HG03135 (cell line): ENCODE measurements at regions not wholly inside any gene's neighbourhood (a gene's known extent, or its start where the extent isn't known, plus 50 kb on each side); places are given as distances from the start of the nearest gene placed in this dataset.
"Not testable (repeated sequence)": the region's sequence is repeated elsewhere in the genome, so short reads cannot be mapped to it uniquely, and the experiment has no call there.

ENCODE experiments used
- ATAC-seq: cut with Tn5 transposase; IDR thresholded peaks from one replicate; pipeline ENCODE4 v1.9.1; 2021; ENCODE audit warnings: mild to moderate bottlenecking, moderate library complexity; ENCODE audit not compliant: unreplicated experiment

DNA sequence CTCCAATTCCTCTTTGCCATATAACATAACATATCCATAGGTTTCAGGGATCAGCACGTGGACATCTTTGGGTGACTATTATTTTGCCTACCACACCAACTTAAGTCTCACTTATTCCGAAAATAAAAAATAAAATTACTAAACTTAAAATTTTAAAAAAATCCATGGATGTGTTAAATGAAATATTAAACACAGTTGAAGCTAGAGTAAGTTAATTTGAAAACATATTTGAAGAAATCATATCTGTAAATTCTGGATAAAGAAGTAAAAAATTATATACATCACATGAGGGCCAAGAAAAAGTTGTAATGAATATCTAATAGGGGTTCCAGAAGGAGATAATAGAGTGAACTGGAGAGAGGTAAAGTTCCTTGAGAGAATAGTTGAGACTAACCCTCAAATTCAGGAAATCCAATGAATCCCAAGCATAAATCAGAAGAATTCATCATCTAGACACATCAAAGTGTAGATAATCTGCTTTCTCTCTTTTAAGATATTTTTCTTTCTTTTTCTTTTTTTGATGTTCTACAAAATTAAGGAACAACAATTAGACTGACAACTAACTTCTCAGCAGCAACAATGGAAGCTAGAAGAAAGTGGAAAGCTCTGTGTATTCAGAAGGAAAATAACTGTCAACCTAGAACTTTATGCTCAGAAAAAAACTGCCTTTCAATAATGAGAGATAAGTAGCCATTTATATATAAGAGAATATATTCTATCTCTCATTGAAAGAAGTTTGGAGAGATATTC is 147.4 kb downstream of the ABHD5 start:
- ATAC-seq, result no peak

DNA sequence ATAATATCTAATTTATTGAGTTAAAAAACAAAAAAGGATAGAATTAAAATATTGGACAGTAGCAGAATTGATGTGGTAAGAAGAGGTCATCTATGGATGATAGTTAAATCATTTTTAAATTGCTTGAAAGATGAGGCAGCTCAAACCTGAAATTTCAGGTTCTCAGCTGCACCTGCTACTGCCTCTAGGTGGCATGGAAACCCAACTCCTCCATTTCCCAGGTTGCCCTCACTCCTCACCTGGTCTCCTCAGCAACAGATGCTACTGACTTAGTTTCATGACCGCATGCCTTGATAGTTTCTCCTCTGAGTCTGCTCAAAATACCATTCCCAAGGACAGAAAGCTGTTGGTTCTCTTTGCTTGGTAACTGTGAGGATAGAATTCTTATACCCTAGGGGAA is 148.1 kb downstream of the ABHD5 start:
- no peak for ATAC-seq

DNA sequence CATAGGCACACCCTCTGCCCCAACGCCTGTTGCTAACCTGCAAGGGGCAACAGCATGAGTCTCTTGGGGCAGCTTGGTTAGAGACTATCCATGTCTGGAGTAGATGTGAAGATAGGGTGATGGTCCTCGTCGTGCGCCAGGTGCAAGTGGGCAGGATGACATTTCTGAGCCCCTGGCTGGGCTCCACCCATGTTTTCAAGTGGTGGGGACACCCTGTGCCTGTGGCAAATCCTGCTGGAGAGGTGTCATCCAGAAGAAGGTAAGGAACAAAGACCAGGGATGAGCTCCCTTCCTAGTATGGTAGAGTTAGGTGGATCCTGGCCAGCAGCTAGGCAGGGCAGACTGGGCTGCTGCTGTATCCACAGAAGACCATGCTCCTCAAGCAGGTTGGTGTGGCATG is 152.6 kb downstream of the ABHD5 start:
- ATAC-seq, result no peak

DNA sequence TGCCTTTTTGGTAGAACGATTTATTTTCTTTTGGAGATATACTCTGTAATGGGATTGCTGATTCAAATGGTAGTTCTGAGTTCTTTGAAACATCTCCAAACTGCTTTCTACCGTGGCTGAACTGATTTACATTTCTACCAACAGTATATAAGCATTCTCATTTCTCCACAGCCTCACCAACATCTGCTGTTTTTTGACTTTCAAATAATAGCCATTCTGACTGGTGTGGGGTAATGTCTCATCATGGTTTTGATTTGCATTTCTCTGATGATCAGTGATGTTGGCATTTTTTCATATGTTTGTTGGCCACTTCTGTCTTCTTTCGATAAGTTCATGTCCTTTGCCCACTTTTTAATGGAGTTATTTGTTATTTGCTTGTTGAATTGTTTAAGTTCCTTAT is 154.0 kb downstream of the ABHD5 start:
- ATAC-seq, result no peak

DNA sequence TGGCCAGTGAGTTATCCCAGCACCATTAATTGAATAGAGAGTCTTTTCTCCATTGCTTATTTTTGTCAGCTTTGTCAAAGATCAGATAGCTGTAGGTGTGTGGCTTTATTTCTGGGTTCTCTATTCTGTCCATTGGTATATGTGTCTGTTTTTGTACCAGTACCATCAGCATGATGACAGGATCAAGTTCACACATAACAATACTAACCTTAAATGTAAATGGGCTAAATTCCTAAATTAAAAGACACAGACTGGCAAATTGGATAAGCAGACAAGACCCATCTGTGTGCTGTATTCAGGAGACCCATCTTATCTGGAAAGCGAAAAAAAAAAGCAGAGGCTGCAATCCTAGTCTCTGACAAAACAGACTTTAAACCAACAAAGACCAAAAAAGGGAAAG is 154.8 kb downstream of the ABHD5 start:
- not testable (repeated sequence) for ATAC-seq

- no peak for ATAC-seq
Observed at GRCh38 chr3:43852066-43852465, 161.3 kb downstream of the ABHD5 start.

DNA sequence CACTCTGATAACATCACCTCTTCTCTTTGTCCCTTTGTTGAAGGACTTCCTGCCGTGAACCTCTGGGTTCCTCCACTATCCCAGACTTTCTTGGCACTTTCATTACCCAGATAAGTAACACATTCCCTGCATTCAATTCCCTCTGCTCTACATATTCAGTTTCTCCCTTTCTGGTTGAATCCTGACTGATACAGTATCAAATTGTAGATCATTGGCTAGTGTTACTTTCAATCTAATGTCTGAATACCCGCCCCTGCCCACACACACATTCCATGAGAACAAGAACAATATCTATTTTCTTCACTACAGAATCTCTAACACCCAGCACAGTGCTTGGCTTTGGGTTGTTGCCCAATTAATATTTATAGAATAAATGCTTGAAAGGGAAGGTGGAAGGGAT is 163.5 kb downstream of the ABHD5 start:
- ATAC-seq, result no peak

- no peak for ATAC-seq
Observed at GRCh38 chr3:43854916-43855315, 164.2 kb downstream of the ABHD5 start.

GRCh38 chr3:43855674-43856299 is 165.0 kb downstream of the ABHD5 start:
- ATAC-seq, result no peak

DNA sequence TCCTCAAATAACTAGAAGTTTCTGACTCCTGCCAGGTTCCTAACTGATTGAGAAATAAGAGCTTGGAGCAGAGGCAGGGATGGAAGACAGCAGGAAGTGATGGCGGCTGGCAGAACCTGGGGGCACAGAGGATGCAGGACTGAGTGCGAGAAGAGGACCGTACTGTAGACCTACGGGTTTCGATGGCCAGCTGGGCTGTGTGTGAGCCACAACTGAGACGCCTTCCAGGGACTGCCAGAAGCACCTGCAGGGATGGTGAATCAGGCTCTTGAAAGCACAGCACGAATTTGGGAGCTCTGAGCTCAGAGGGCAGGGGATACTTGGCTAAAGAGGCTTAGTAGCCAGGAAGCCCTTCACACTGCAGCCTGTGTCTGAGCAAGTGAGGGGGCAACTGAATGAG is 165.6 kb downstream of the ABHD5 start:
- no peak for ATAC-seq

GRCh38 chr3:43856761-43857160 is 166.0 kb downstream of the ABHD5 start:
- ATAC-seq, result no peak

GRCh38 chr3:43857361-43858293 is 166.9 kb downstream of the ABHD5 start:
- no peak for ATAC-seq

GRCh38 chr3:43858294-43858701 is 167.6 kb downstream of the ABHD5 start:
- no peak for ATAC-seq

DNA sequence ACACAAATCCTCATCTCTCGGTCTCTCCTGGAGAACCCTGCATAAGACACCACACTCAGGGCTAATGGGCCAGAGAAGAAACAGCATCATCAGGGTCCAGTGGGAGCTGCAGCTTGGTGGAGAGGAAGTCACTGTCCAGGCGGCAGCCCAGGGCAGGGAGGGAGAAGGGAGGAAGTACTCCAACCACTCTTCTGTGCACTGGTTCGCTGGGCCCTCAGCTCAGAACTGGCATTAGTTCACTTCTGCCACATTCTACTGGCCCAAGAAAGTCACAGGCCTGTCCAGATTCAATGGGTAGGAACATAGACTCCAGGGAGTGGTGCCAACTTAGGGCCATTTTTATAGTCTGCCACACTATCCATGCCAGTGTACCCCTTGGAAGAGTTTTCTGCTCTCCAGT is 169.0 kb downstream of the ABHD5 start:
- no peak for ATAC-seq

- ATAC-seq, result no peak
Observed at GRCh38 chr3:43861635-43862034, 170.9 kb downstream of the ABHD5 start.

GRCh38 chr3:43862470-43862869 is 171.7 kb downstream of the ABHD5 start:
- no peak for ATAC-seq

DNA sequence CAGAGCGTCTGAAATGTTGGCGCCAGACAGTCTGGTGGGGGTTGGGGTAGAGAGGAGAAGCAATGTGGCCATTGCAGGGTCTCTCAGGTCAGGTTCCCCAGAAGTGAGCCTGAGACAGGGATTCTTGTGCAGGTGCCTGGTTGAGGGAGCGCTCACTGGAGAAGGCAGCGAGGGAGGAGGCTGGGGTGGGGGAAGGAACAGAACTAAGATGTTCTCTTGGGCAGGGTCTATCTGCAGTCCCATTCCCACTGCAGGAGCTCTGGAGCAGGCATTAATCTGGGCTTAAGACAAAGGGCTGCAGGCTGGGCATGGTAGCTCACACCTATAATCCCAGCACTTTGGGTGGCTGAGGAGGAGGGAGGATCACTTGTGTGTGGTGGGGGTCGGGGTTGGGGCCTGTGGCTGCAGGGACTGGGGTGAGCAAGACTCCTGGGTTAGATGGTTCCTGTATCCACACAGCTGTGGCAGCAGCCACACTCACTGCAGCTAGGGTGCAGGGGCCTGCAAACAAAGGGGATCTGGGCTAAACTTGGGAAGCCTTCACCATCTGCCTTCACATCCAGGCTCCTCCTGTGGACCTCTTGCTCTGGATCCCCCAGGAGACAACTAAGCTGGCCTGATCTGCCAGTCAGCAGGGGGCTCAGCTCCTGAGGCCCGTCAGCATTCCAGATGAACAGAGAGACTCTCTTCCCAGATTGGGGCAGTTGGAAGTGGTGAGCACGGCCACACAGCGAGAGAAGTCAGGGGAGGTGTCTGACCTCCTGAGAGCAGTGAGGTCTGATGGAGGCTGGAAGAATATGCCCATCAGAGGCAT is 172.5 kb downstream of the ABHD5 start:
- ATAC-seq, result no peak

DNA sequence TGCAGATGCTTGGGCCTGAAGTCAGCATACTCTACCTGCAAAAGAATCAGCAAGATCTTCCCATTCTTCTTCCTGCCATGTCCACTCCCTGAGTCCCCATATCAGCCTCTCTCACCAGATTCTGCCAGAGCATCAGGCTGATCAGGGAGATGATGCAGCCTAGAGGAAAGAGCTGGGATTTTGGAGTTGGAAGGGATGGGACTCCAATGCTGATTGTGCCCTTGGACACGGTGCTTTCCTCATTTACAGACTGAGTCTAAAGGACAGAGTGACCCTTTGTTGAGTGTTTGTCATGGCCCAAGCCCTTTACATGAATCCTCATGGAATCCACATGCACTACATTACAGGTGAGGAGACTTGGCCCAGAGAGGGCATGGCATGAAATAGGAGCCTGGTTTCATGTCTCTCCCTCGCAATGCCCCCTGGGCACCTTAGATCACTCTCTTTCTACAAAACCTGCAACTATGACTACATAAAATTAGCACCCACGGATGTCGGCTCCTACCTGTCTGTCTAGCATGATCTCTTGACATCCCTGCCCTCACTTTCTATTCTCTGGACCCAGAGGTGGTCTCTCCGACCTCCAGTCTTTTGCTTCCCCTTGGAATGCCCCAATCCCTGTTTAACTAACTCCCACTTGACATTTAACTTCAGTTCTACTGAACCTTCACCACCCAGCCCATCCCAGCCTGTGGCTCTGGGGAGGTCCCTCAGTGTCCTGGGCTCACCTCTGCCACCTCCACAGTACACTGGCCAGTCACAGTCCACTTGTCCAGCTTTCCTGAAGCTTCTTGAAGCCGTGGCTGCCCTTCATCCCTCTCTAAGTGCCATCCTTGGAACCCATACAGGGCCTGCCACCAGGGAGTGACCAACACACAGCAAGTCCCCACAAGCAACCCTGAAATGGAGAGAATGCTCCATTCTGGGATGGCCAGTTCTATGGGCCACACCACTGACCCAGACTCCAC is 173.5 kb downstream of the ABHD5 start:
- ATAC-seq, result no peak

- ATAC-seq, result no peak
Observed at GRCh38 chr3:43865351-43865750, 174.6 kb downstream of the ABHD5 start.
